SW 1271 (cell line): ENCODE measurements at regions not wholly inside any gene's neighbourhood (a gene's known extent, or its start where the extent isn't known, plus 50 kb on each side); places are given as distances from the start of the nearest gene placed in this dataset.
"Not testable (repeated sequence)": the region's sequence is repeated elsewhere in the genome, so short reads cannot be mapped to it uniquely, and the experiment has no call there.

Source experiments
- DNase-seq, 2 experiments: peaks; one replicate each; lab custom pipeline; 2025; lab: John Stamatoyannopoulos, UW

- DNase-seq = no peak
Observed at GRCh38 chr11:19627566-19627965, 85.1 kb upstream of the NAV2 start.

- DNase-seq = no peak
Observed at GRCh38 chr11:19625438-19625837, 87.2 kb upstream of the NAV2 start.

GRCh38 chr11:19617696-19618523, 94.7 kb upstream of the NAV2 start:
- DNase-seq = no peak

- no peak for DNase-seq
Observed at GRCh38 chr11:19615341-19616183, 97.1 kb upstream of the NAV2 start.

GRCh38 chr11:19614370-19614940, 98.2 kb upstream of the NAV2 start:
- no peak for DNase-seq

- DNase-seq = not testable (repeated sequence)
Observed at GRCh38 chr11:19612025-19612424, 100.6 kb upstream of the NAV2 start.

- DNase-seq = no peak
Observed at GRCh38 chr11:19607656-19608360, 104.8 kb upstream of the NAV2 start.

GRCh38 chr11:19606856-19607655, 105.6 kb upstream of the NAV2 start:
- DNase-seq = no peak

GRCh38 chr11:19605520-19606371, 106.9 kb upstream of the NAV2 start:
- no peak for DNase-seq

GRCh38 chr11:19604679-19605375, 107.8 kb upstream of the NAV2 start:
- DNase-seq = no peak

GRCh38 chr11:19603771-19604170, 108.9 kb upstream of the NAV2 start:
- no peak for DNase-seq

GRCh38 chr11:19602891-19603290, 109.7 kb upstream of the NAV2 start:
- no peak for DNase-seq

- no peak for DNase-seq
Observed at GRCh38 chr11:19602406-19602805, 110.2 kb upstream of the NAV2 start.

- DNase-seq = no peak
Observed at GRCh38 chr11:19601235-19601634, 111.4 kb upstream of the NAV2 start.

GRCh38 chr11:19599681-19600080, 113.0 kb upstream of the NAV2 start:
- DNase-seq = no peak

GRCh38 chr11:19598876-19599486, 113.7 kb upstream of the NAV2 start:
- DNase-seq = no peak

GRCh38 chr11:19598456-19598855, 114.2 kb upstream of the NAV2 start:
- no peak for DNase-seq

- no peak for DNase-seq
Observed at GRCh38 chr11:19597876-19598275, 114.8 kb upstream of the NAV2 start.

- no peak for DNase-seq
Observed at GRCh38 chr11:19597206-19597605, 115.4 kb upstream of the NAV2 start.
